GM12873 (cell line): ENCODE measurements at regions not wholly inside any gene's neighbourhood (a gene's known extent, or its start where the extent isn't known, plus 50 kb on each side); places are given as distances from the start of the nearest gene placed in this dataset.
A peak's percentile ranks its signal among the peaks of the same experiment; 100 is the strongest.

Source experiments
- TF ChIP-seq, protein P1 (sequence below): IDR thresholded peaks from 2 replicates; pipeline ENCODE4 v1.5.1; 2012; ENCODE audit warnings: low read depth, mild to moderate bottlenecking, moderate library complexity, low read length, control low read depth; ENCODE audit not compliant: insufficient read depth; ENCODE audit errors: missing control alignments

DNA sequence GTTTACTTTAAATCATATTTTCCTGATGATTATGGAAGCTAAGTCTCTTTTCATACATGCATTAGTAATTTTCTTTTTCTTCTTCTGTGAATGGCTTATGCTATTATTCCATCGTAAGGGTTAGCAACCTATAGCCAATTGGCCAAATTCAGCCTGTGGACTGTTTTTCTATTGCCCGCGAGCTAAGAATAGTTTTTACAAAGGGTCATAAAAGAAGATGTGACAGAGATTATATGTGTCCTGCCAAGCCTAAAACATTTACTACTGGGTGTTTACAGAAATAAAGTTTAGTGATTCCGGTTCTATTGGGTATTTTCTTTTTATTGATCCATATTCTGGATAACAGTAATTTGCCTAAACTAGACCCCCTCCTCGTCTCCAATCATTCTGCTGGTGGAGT, 268.8 kb upstream of the DIO3 start:
- TF ChIP-seq, protein P1, sequence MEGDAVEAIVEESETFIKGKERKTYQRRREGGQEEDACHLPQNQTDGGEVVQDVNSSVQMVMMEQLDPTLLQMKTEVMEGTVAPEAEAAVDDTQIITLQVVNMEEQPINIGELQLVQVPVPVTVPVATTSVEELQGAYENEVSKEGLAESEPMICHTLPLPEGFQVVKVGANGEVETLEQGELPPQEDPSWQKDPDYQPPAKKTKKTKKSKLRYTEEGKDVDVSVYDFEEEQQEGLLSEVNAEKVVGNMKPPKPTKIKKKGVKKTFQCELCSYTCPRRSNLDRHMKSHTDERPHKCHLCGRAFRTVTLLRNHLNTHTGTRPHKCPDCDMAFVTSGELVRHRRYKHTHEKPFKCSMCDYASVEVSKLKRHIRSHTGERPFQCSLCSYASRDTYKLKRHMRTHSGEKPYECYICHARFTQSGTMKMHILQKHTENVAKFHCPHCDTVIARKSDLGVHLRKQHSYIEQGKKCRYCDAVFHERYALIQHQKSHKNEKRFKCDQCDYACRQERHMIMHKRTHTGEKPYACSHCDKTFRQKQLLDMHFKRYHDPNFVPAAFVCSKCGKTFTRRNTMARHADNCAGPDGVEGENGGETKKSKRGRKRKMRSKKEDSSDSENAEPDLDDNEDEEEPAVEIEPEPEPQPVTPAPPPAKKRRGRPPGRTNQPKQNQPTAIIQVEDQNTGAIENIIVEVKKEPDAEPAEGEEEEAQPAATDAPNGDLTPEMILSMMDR: no peak

DNA sequence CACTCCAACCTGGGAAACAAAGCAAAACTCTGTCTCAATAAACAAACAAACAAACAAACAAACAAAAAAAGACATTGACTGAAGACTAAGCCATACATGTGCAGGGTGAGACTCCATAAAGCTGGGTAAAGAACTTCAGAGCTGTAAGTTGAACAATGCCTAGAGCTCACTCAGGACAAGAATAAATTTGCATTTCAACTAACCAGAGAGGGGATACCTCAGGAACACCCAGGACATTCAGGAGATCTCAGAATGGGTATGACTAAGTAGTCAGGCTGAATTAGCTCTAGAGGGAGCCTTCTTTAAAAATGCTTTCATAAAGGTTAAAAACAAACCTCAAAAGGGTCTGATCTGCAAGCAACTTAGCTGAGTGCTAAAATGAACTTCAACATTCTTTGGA, 267.7 kb upstream of the DIO3 start:
- TF ChIP-seq, protein P1: no peak

DNA sequence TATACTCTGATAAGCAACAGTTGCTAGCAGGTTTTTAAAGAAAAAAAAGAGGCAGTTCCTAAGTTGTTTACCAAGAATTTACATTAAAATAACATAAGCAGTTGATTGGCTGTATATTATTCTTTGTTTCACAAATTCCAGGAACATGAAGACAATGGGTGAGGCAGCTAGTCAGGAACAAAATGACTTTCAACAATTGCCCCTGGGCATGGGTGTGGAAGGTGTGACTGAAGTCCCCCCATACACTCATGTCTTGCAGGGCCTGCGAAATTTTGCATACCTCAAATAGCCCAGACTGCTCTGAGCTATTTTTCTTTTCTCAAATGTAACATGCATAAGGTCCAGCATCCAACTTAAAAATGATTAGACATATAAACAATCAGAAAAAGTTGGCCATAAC, 267.2 kb upstream of the DIO3 start:
- TF ChIP-seq, protein P1: no peak

DNA sequence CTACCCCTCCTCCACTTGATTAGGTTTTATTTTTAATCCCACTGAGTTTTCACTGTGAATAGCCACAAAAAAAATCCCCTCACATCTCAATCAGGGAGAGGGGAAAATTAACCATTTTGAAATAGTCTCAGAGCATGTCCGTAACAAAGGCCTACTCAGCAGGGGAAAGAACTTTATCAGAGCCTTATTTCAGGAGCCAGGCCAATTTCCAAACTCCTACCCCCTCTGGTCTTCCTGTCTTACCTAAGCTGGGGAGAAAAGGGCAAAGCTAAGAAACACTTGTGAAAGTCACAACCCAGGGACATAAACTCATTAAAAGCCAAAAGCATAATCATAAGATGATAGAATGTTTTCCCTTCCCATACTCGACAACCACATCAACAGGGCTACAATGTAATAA, 260.3 kb upstream of the DIO3 start:
- TF ChIP-seq, protein P1: no peak

DNA sequence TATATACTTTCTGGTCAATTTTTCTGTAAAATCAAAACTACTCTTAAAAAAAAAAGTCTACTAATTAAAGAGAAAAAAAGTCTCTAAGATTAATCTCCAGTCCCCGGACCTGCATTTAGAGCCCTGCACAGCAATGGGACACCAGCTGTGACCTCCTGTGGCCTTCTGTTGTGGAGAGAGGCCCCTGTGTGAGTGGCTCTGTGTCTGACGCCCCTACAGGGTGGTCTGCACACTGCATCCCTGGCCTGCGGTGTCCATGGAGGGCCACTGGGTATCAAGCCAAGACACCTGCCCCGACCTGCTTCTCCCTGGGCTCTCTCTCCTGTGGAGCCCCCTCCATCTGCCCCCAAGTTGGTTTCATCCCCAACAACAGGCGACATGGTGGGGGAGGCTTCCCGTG, 248.0 kb upstream of the DIO3 start:
- TF ChIP-seq, protein P1: peak; percentile 4

DNA sequence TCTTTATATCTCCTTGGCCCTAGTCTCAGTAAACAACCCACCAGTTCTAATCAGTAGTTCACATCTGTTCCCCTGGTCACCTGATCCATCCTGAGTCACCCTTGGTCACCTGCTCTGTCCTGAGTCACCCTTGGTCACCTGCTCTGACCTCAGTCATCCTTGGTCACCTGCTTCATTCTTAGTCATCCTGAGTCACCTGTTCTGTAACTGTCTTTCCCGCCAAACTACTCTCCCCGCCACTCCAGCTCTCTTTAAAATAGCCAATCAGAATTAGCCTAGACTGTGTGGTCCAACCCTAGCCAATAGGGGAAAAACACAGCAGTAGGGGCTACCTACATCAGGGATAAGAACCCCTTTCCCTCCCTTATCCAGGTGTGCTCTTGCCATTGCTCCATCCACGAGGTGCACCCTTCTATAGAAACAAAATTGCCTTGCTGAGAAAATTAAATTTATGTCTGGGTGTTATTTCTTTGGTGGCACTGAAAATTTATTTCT, 245.4 kb upstream of the DIO3 start:
- TF ChIP-seq, protein P1: no peak

DNA sequence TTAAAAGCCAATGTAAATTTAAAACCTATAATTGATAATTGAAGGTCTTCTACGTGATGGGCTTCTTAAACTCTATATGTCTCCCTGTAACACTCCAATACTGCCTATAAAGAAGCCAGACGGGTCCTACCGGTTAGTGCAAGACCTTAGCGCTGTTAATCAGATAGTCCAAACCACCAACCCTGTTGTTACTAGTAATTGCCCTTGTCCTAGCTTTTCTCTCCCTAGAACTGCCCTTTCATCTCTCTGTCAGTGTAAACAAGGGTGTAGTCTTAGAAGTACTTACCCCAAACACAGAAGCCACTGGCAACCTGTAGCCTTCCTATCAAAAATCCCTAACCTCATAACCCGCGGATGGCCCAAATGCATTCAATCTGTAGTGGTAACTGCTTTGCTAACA, 243.0 kb upstream of the DIO3 start:
- TF ChIP-seq, protein P1: no peak
